BJ (cell line): ENCODE measurements at regions not wholly inside any gene's neighbourhood (a gene's known extent, or its start where the extent isn't known, plus 50 kb on each side); places are given as distances from the start of the nearest gene placed in this dataset.

ENCODE experiments used
- CTCF ChIA-PET: fragments of 350-600 bp; formaldehyde crosslinking; extraction: SDS; loops from one replicate; lab custom pipeline; 2021; ENCODE audit warnings: antibody characterized with exemption, inconsistent platforms; lab: Yijun Ruan, JAX
- POLR2A ChIA-PET: fragments of 300-600 bp; sonication (Branson Sonifier 250); formaldehyde crosslinking; extraction: SDS; loops from one replicate; lab custom pipeline; 2021; ENCODE audit warnings: antibody characterized with exemption; lab: Charles Lee
- DNase-seq: peaks from one replicate; pipeline ENCODE4 v3.0.0-alpha.2; 2011; ENCODE audit warnings: low read depth
- H3K27me3 ChIP-seq: 2 replicates; pipeline ENCODE4 v1.6.0; 2011; ENCODE audit warnings: low read length; ENCODE audit not compliant: control insufficient read depth, insufficient read depth
- H3K36me3 ChIP-seq: 2 replicates; pipeline ENCODE4 v1.5.1; 2011; ENCODE audit warnings: low read length; ENCODE audit not compliant: control insufficient read depth, insufficient read depth
- H3K4me3 ChIP-seq: 2 replicates; pipeline ENCODE4 v1.5.1; 2011; ENCODE audit warnings: low read depth, mild to moderate bottlenecking, control low read depth, low read length
- TF ChIP-seq, protein P1 (sequence below): IDR thresholded peaks from 2 replicates; pipeline ENCODE4 v1.5.1; 2011; ENCODE audit warnings: low read depth, mild to moderate bottlenecking, control low read depth, inconsistent platforms, low read length, moderate library complexity; ENCODE audit not compliant: insufficient read depth

DNA sequence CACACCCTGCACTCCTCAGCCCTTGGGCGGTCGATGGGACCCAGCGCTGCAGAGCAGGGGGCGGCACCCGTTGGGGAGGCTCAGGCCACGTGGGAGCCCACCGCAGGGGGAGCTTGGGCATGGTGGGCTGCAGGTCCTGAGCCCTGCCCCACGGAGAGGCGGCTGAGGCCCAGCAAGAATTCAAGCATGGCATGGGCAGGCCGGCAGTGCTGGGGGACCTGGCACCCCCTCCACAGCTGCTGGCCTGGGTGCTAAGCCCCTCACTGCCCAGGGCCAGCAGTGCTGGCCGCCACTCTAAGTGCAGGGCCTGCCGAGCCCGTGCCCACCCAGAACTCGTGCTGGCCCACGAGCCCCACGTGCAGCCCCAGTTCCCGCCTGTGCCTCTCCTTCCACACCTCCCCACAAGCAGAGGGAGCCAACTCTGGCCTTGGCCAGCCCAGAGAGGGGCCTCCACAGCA lies 555.0 kb upstream of the ADGRL4 start:
- Histone ChIP-seq H3K27me3 (no peaks in the 10 kb centered on the region), H3K36me3 (no peaks in the 10 kb centered on the region), H3K4me3 (no peak overlapping the region)
- DNase-seq, result no peak
- POLR2A ChIA-PET, result no interaction called here
- TF ChIP-seq, protein P1, sequence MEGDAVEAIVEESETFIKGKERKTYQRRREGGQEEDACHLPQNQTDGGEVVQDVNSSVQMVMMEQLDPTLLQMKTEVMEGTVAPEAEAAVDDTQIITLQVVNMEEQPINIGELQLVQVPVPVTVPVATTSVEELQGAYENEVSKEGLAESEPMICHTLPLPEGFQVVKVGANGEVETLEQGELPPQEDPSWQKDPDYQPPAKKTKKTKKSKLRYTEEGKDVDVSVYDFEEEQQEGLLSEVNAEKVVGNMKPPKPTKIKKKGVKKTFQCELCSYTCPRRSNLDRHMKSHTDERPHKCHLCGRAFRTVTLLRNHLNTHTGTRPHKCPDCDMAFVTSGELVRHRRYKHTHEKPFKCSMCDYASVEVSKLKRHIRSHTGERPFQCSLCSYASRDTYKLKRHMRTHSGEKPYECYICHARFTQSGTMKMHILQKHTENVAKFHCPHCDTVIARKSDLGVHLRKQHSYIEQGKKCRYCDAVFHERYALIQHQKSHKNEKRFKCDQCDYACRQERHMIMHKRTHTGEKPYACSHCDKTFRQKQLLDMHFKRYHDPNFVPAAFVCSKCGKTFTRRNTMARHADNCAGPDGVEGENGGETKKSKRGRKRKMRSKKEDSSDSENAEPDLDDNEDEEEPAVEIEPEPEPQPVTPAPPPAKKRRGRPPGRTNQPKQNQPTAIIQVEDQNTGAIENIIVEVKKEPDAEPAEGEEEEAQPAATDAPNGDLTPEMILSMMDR, result no peak
- CTCF ChIA-PET, result no interaction called here

DNA sequence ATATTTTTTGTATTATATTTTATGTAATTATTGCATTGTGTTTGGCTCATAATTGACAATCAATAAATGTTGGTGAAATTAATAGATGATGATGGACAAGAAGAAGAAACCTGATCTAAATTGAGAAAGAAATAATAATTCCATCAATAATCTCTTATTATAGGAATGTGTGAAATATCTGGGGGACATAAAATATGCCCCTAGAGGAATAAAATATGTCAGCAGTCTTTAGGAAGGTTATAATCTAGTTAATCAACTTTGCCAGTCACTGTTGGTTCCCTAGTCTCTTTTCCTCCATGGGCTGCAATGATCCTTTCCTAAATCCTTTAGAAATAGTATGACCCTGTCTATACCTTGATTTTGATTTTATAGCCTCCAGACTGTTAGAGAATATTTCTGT lies 549.7 kb upstream of the ADGRL4 start:
- Histone ChIP-seq H3K4me3 (no peak overlapping the region), H3K36me3 (no peaks in the 10 kb centered on the region), H3K27me3 (no peaks in the 10 kb centered on the region)
- CTCF ChIA-PET, result no interaction called here
- TF ChIP-seq, protein P1, result no peak
- DNase-seq, result no peak
- POLR2A ChIA-PET, result no interaction called here

DNA sequence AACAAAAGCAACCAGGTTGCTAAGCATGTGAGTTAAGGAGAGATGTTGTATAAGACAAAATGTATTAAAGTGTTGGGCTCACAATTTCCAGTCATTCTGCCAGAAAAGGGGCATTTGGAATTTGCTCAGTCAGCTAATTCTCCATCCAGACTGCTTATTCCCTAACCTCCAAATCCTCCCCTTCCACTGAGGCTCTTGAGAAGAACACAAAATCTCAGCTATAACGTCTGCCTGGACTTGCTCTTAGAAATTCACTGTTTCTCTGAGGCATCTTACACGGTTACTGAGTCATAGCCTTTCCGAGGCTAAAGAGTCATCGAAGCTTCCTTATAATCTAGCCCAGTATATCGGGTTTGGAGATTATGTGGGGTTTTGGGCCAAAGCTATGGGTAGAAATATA lies 548.2 kb upstream of the ADGRL4 start:
- POLR2A ChIA-PET, result no interaction called here
- TF ChIP-seq, protein P1, result no peak
- DNase-seq, result no peak
- H3K27me3 ChIP-seq, result no peaks in the 10 kb centered on the region
- no peaks in the 10 kb centered on the region for H3K36me3 ChIP-seq
- CTCF ChIA-PET, result no interaction called here
- no peak overlapping the region for H3K4me3 ChIP-seq

DNA sequence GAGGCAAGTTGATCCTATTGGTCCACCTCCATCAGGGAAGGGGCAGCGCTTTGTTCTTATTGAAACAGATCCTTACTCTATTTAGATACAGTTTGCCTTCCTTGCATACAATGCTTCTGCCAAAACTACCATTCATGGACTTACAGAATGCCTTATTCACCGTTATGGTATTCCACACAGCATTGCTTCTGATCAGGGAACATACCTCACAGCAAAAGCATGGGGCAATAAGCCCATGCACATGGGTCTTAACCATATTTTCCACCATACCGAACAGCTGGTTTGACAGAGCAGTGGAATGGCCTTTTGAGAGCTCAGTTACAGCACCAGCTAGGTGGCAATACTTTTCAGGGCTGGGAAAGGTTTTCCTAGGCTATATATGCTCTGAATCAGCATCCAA lies 544.8 kb upstream of the ADGRL4 start:
- ChIA-PET CTCF (no interaction called here), POLR2A (no interaction called here)
- no peak for DNase-seq
- TF ChIP-seq, protein P1, result no peak
- no peak overlapping the region for H3K4me3 ChIP-seq
- H3K27me3 ChIP-seq, result no peaks in the 10 kb centered on the region
- no peaks in the 10 kb centered on the region for H3K36me3 ChIP-seq

DNA sequence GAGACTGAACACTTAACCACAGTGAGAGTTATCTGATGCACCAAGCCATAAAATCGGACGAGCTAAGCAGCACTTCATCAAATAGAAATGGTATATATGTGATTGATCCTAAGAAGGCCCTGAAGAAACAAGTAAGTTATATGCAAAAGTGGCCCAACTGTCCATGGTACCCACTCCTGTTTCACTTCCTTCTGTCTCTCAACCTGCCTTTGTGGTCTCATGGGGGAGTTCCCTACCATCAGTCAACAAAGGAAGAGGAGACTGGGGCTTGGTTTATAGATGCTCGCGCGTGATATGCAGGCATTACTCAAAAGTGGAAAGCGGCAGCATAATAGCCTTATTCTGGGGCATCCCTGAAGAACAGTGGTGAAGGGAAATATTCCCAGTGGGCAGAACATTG lies 543.9 kb upstream of the ADGRL4 start:
- DNase-seq, result no peak
- POLR2A ChIA-PET, result no interaction called here
- Histone ChIP-seq H3K27me3 (no peaks in the 10 kb centered on the region), H3K36me3 (no peaks in the 10 kb centered on the region), H3K4me3 (no peak overlapping the region)
- TF ChIP-seq, protein P1, result no peak
- CTCF ChIA-PET, result no interaction called here
